ENCODE measurements at regions not wholly inside any gene's neighbourhood (a gene's known extent, or its start where the extent isn't known, plus 50 kb on each side); places are given as distances from the start of the nearest gene placed in this dataset.

GRCh38 chr4:126820631-126821030 lies 812.1 kb upstream of the INTU start:
- POLR2A ChIA-PET = no interaction called here
- TF ChIP-seq RELB (IDR thresholded peaks at IDR 0.05; ENCODE audit: low read depth) (no peak), E2F8 (IDR thresholded peaks at IDR 0.05; ENCODE audit: low read depth, partially characterized antibody) (no peak), CBX5 (IDR thresholded peaks at IDR 0.05; ENCODE audit: low read depth) (no peak), ZNF384 (IDR thresholded peaks at IDR 0.05; ENCODE audit: borderline replicate concordance, low read depth, low read length) (no peak)
- TF ChIP-seq, protein P1, sequence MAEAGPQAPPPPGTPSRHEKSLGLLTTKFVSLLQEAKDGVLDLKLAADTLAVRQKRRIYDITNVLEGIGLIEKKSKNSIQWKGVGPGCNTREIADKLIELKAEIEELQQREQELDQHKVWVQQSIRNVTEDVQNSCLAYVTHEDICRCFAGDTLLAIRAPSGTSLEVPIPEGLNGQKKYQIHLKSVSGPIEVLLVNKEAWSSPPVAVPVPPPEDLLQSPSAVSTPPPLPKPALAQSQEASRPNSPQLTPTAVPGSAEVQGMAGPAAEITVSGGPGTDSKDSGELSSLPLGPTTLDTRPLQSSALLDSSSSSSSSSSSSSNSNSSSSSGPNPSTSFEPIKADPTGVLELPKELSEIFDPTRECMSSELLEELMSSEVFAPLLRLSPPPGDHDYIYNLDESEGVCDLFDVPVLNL (IDR thresholded peaks at IDR 0.05; ENCODE audit: low read depth, low read length) = no peak
- no TSS peak for BruUV-seq (replicated peaks)
- ATAC-seq = no peak
- DNase-seq (ENCODE audit: low read depth, low spot score) = no peak
- H3K27me3 ChIP-seq (replicated peaks in 1 of 2; ENCODE audit: control insufficient read depth in 2 of 2, insufficient read depth in 2 of 2, low read length in 1 of 2) = no peaks in the 10 kb centered on the region
- no peaks in the 10 kb centered on the region for H3K4me1 ChIP-seq (ENCODE audit: control insufficient read depth, insufficient read depth, low read length)
- in situ Hi-C loops (cut with MboI) = no loop called here
- WGBS (ENCODE audit: insufficient coverage, insufficient replicate concordance, low lambda C conversion rate, missing lambda C conversion rate) = 0% methylated on average over 1 of the region's 1 CpG
- H3K79me2 ChIP-seq (ENCODE audit: control insufficient read depth, insufficient read depth, low read length) = no peaks in the 10 kb centered on the region
- no peaks in the 10 kb centered on the region for H3K9me3 ChIP-seq (replicated peaks; ENCODE audit: control insufficient read depth, insufficient read depth, low read length)
- SMC1A ChIA-PET (ENCODE audit: uncharacterized antibody, unreplicated experiment) = no interaction called here
- no peak overlapping the region for H3K4me3 ChIP-seq
- no peak overlapping the region for H2AFZ ChIP-seq (ENCODE audit: control insufficient read depth, low read depth, low read length)
- CTCF ChIA-PET = no interaction called here
- H3K27ac ChIP-seq (ENCODE audit: control insufficient read depth, insufficient read depth) = no peak overlapping the region
- no peak for FAIRE-seq
- H3K36me3 ChIP-seq (ENCODE audit: control insufficient read depth in 2 of 2, insufficient read depth in 2 of 2, low read length in 1 of 2) = no peaks in the 10 kb centered on the region
- intact Hi-C loops (cut with micrococcal nuclease; ENCODE audit: unreplicated experiment) = no loop called here
- RAD21 ChIA-PET (ENCODE audit: unreplicated experiment) = no interaction called here
- H3K4me2 ChIP-seq (ENCODE audit: control insufficient read depth, insufficient read depth) = no peak overlapping the region
- no peaks in the 10 kb centered on the region for H4K20me1 ChIP-seq (ENCODE audit: control insufficient read depth, insufficient read depth)
- H3K9ac ChIP-seq (ENCODE audit: control insufficient read depth, insufficient read depth, low read length) = no peak overlapping the region
